ENCODE measurements at regions not wholly inside any gene's neighbourhood (a gene's known extent, or its start where the extent isn't known, plus 50 kb on each side); places are given as distances from the start of the nearest gene placed in this dataset.
A peak's percentile ranks its signal among the peaks of the same experiment; 100 is the strongest.

DNA sequence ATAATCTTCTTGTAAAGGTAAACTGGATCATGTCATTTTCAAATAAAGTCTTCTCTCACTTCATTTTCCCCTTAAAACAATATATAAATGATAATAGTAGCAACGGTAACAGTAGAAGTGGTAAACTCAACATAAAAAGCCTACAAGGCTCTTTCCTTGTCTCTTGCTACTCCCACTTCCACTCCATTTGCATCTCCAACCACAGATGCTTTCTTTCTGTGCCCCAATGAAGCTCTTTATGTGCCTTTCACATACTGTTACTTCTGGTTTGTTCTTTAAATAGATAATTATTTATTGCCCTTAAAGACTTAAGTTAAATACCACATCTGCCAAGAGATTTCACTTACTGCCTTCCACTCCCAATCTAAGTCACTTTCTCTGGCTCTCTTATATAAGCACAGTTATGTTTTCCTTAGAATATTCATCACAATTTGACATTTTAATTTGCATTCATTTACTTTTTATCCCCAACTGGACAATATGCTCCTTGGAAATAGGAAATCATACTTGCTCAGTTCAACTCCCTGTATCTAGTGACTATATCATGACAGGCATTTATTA is 149.9 kb downstream of the CRPPA start:
- peak overlapping the region; percentile 12 for H3K4me2 ChIP-seq (ENCODE audit: low read depth, low read length, poor library complexity, severe bottlenecking)
- no peak overlapping the region for H3K9ac ChIP-seq (ENCODE audit: low read depth, low read length, poor library complexity, severe bottlenecking)
- no peaks in the 10 kb centered on the region for H3K9me3 ChIP-seq (ENCODE audit: insufficient read depth, low read depth, low read length)
- no peak overlapping the region for H3K4me3 ChIP-seq (ENCODE audit: low read length, poor library complexity, severe bottlenecking)
- H2AFZ ChIP-seq (ENCODE audit: low read length), result peak overlapping the region; percentile 37; the same call in 1 of the 2 replicates
- no peaks in the 10 kb centered on the region for H4K20me1 ChIP-seq (ENCODE audit: insufficient read depth, low read length, poor library complexity, severe bottlenecking)
- no peaks in the 10 kb centered on the region for H3K36me3 ChIP-seq (ENCODE audit: insufficient read depth, low read length)
- TF ChIP-seq, protein P1, sequence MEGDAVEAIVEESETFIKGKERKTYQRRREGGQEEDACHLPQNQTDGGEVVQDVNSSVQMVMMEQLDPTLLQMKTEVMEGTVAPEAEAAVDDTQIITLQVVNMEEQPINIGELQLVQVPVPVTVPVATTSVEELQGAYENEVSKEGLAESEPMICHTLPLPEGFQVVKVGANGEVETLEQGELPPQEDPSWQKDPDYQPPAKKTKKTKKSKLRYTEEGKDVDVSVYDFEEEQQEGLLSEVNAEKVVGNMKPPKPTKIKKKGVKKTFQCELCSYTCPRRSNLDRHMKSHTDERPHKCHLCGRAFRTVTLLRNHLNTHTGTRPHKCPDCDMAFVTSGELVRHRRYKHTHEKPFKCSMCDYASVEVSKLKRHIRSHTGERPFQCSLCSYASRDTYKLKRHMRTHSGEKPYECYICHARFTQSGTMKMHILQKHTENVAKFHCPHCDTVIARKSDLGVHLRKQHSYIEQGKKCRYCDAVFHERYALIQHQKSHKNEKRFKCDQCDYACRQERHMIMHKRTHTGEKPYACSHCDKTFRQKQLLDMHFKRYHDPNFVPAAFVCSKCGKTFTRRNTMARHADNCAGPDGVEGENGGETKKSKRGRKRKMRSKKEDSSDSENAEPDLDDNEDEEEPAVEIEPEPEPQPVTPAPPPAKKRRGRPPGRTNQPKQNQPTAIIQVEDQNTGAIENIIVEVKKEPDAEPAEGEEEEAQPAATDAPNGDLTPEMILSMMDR (conservative IDR thresholded peaks at IDR 0.05; ENCODE audit: low read length), result no peak
- no peak for TF ChIP-seq EZH2phosphoT487 (IDR thresholded peaks at IDR 0.05; ENCODE audit: borderline replicate concordance)
- no peaks in the 10 kb centered on the region for H3K27me3 ChIP-seq (ENCODE audit: insufficient read depth, low read length, poor library complexity, severe bottlenecking)
- peaks cover 53% of the 10 kb centered on the region for H3K4me1 ChIP-seq (ENCODE audit: insufficient read depth, low read length, poor library complexity, severe bottlenecking)
- H3K79me2 ChIP-seq (ENCODE audit: insufficient read depth, low read length), result no peaks in the 10 kb centered on the region
- H3K9me2 ChIP-seq (replicated peaks; ENCODE audit: low read depth, low read length), result no peaks in the 10 kb centered on the region
- peaks cover 13% of the 10 kb centered on the region for H3F3A ChIP-seq (ENCODE audit: low read depth)

DNA sequence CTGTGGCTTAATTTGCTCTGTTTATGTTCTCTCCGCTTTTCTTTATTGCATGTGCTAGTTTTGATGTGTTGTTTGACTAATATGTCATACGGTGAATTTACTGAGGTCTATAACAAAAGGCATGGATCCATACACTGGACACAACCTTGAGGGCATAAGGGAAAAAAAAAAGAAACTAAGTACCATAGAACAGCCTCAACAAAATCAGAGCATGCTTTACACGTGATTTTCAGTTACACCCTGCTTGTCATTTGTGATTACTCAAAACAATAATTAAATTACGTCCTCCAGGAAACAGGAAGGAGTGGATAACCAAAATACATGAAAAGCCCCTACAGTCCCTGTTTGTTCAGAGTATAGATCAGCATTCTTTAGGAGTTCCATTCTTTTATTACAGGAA is 150.5 kb downstream of the CRPPA start:
- Histone ChIP-seq H3K36me3 (ENCODE audit: insufficient read depth, low read length) (no peaks in the 10 kb centered on the region), H3K9me2 (replicated peaks; ENCODE audit: low read depth, low read length) (no peaks in the 10 kb centered on the region), H3K9me3 (ENCODE audit: insufficient read depth, low read depth, low read length) (no peaks in the 10 kb centered on the region), H4K20me1 (ENCODE audit: insufficient read depth, low read length, poor library complexity, severe bottlenecking) (no peaks in the 10 kb centered on the region), H3K79me2 (ENCODE audit: insufficient read depth, low read length) (no peaks in the 10 kb centered on the region), H3K9ac (ENCODE audit: low read depth, low read length, poor library complexity, severe bottlenecking) (no peak overlapping the region), H3K4me1 (ENCODE audit: insufficient read depth, low read length, poor library complexity, severe bottlenecking) (peaks cover 53% of the 10 kb centered on the region), H3K4me2 (ENCODE audit: low read depth, low read length, poor library complexity, severe bottlenecking) (peak overlapping the region; percentile 12), H2AFZ (ENCODE audit: low read length) (no peak overlapping the region), H3K4me3 (ENCODE audit: low read length, poor library complexity, severe bottlenecking) (no peak overlapping the region), H3F3A (ENCODE audit: low read depth) (peaks cover 13% of the 10 kb centered on the region), H3K27me3 (ENCODE audit: insufficient read depth, low read length, poor library complexity, severe bottlenecking) (no peaks in the 10 kb centered on the region)
- TF ChIP-seq EZH2phosphoT487 (IDR thresholded peaks at IDR 0.05; ENCODE audit: borderline replicate concordance), result no peak
- TF ChIP-seq, protein P1 (conservative IDR thresholded peaks at IDR 0.05; ENCODE audit: low read length), result no peak

DNA sequence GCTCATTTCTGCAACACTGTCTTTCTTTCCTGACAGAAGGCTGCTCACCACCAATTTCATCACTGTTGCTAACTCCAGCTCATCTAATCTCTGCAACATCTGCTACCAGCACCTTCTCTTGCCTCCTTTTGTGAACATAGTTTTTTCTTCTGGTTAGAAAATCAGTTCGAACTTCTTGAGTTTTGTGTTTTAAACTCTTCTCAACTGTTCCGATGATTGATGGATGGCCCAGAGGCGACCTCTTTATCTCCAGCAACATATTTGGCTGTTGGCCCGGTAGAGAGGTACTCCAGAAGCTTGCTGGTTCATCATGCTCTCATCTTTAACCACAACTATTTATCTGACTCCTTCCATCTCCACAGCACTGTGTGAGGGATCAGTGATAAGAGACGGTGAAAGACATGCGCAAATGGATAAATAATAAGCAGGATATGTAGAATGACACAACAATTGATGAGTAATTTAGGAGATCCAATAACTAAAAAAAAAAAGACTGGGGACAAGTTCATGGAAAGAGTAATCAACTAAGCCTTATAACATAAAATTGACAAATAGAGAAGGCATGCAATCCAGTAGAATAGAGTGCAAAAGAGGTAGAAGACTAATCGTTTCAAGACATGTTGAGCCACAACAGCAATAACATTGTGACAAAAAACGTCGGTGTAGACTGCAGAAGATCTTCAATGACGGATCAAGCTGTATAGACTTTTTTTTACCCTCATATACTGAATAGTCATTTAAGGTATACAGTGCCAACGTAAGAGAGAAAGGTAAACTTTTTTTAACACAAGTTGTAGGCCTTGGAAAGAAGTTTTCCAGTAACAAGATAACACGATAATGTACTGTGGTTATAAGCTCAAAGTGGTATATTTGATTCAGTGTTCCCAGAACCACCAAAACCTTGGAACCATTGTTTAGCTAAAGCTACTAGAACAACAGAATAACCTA is 152.2 kb downstream of the CRPPA start:
- H2AFZ ChIP-seq (ENCODE audit: low read length), result no peak overlapping the region
- no peaks in the 10 kb centered on the region for H3K36me3 ChIP-seq (ENCODE audit: insufficient read depth, low read length)
- peaks cover 53% of the 10 kb centered on the region for H3K4me1 ChIP-seq (ENCODE audit: insufficient read depth, low read length, poor library complexity, severe bottlenecking)
- no peaks in the 10 kb centered on the region for H4K20me1 ChIP-seq (ENCODE audit: insufficient read depth, low read length, poor library complexity, severe bottlenecking)
- peak overlapping the region; percentile 64 for H3K9ac ChIP-seq (ENCODE audit: low read depth, low read length, poor library complexity, severe bottlenecking)
- H3K9me3 ChIP-seq (ENCODE audit: insufficient read depth, low read depth, low read length), result no peaks in the 10 kb centered on the region
- peak overlapping the region; percentile 15 for H3K4me3 ChIP-seq (ENCODE audit: low read length, poor library complexity, severe bottlenecking)
- no peaks in the 10 kb centered on the region for H3K27me3 ChIP-seq (ENCODE audit: insufficient read depth, low read length, poor library complexity, severe bottlenecking)
- H3K4me2 ChIP-seq (ENCODE audit: low read depth, low read length, poor library complexity, severe bottlenecking), result peak overlapping the region; percentile 62
- peaks cover 13% of the 10 kb centered on the region for H3F3A ChIP-seq (ENCODE audit: low read depth)
- TF ChIP-seq EZH2phosphoT487 (IDR thresholded peaks at IDR 0.05; ENCODE audit: borderline replicate concordance), result peak; percentile 14; the same call in 1 of the 2 replicates
- TF ChIP-seq, protein P1 (conservative IDR thresholded peaks at IDR 0.05; ENCODE audit: low read length), result no peak
- no peaks in the 10 kb centered on the region for H3K9me2 ChIP-seq (replicated peaks; ENCODE audit: low read depth, low read length)
- no peaks in the 10 kb centered on the region for H3K79me2 ChIP-seq (ENCODE audit: insufficient read depth, low read length)
